ENCODE measurements at regions not wholly inside any gene's neighbourhood (a gene's known extent, or its start where the extent isn't known, plus 50 kb on each side); places are given as distances from the start of the nearest gene placed in this dataset.

DNA sequence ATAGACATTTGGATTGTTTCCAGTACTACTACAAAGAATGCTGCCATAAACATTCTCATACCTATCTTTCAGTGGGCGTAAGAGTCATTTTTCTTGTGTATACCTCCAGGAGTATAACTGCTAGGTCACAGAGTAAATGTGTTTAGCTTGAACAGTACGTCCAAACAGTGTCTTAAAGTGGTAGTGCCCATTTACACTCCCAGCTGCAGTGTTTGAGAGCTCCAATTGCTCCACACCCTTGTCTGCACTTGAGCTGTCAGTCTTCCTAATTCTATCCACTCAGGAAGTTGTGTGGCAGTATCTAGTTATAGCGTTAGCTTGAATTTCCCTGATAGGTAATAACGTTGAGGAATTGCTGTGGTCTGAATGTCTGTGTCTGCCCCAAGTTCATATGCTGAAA, 404.7 kb upstream of the PPP2R3A start:
- H3K27me3 ChIP-seq (ENCODE audit: control insufficient read depth in 2 of 2, insufficient read depth in 2 of 2, low read length in 2 of 2), result no peaks in the 10 kb centered on the region
- no peak overlapping the region for H3K9ac ChIP-seq (ENCODE audit: insufficient read depth in 1 of 2, low read depth in 2 of 2, low read length in 2 of 2)
- H3K4me1 ChIP-seq (replicated peaks in 1 of 2; ENCODE audit: control insufficient read depth in 2 of 2, insufficient read depth in 2 of 2, low read length in 2 of 2), result no peaks in the 10 kb centered on the region
- 13% methylated on average over 4 of the region's 4 CpGs for WGBS (ENCODE audit: insufficient coverage, low coverage, missing lambda C conversion rate)
- FAIRE-seq, result no peak
- ChIA-PET CTCF (ENCODE audit: low intra/inter-chr PET ratio) (no interaction called here), POLR2A (no interaction called here)
- H2AFZ ChIP-seq (ENCODE audit: low read depth, low read length), result no peak overlapping the region
- in situ Hi-C loops (cut with MboI), result no loop called here
- DNase-seq (ENCODE audit: extremely low read depth in 1 of 4, low spot score in 3 of 4), result no peak
- no peak for TF ChIP-seq ZNF224 (CRISPR knock-in tag; IDR thresholded peaks at IDR 0.05)
- TF ChIP-seq IRF1 (CRISPR knock-in tag; IDR thresholded peaks at IDR 0.05; ENCODE audit: borderline replicate concordance), result no peak
- TF ChIP-seq YY1 (IDR thresholded peaks at IDR 0.05; ENCODE audit: borderline replicate concordance in 1 of 3, control insufficient read depth in 1 of 3, extremely low read depth in 1 of 3, insufficient read depth in 3 of 3, insufficient read length in 1 of 3, insufficient replicate concordance in 2 of 3, low read depth in 1 of 3, low read length in 2 of 3), result no peak
- TF ChIP-seq POLR3G (IDR thresholded peaks at IDR 0.05; ENCODE audit: extremely low read depth, insufficient read length, insufficient replicate concordance), result no peak
- TF ChIP-seq TEAD4 (IDR thresholded peaks at IDR 0.05; ENCODE audit: low read length), result no peak
- no peak for TF ChIP-seq TEAD4 (CRISPR knock-in tag; IDR thresholded peaks at IDR 0.05; ENCODE audit: borderline replicate concordance)
- TF ChIP-seq ZNF436 (CRISPR knock-in tag; IDR thresholded peaks at IDR 0.05), result no peak
- no peak for TF ChIP-seq ZBTB43 (CRISPR knock-in tag; IDR thresholded peaks at IDR 0.05)
- no peak for TF ChIP-seq NBN (IDR thresholded peaks at IDR 0.05; ENCODE audit: low read depth)
- no peak for TF ChIP-seq ZKSCAN3 (CRISPR knock-in tag; IDR thresholded peaks at IDR 0.05)
- TF ChIP-seq ZEB2 (IDR thresholded peaks at IDR 0.05), result no peak
- TF ChIP-seq HDAC6 (IDR thresholded peaks at IDR 0.05; ENCODE audit: low read depth, low read length), result no peak
- TF ChIP-seq ZNF584 (CRISPR knock-in tag; IDR thresholded peaks at IDR 0.05; ENCODE audit: low read depth), result no peak
- no peak overlapping the region for H3K27ac ChIP-seq (ENCODE audit: extremely low read depth, low read depth, low read length)
- H3K4me2 ChIP-seq (ENCODE audit: insufficient read depth, low read length), result no peak overlapping the region
- H4K20me1 ChIP-seq (replicated peaks; ENCODE audit: control insufficient read depth, insufficient read depth, low read length), result no peaks in the 10 kb centered on the region
- no peaks in the 10 kb centered on the region for H3K79me2 ChIP-seq (ENCODE audit: control insufficient read depth, insufficient read depth, low read length)
- H3K4me3 ChIP-seq, result no peak overlapping the region
- no peaks in the 10 kb centered on the region for H3K9me3 ChIP-seq (replicated peaks; ENCODE audit: control insufficient read depth, insufficient read depth, low read depth, low read length)
- ATAC-seq, result no peak
- H3K36me3 ChIP-seq (ENCODE audit: control insufficient read depth, insufficient read depth, low read length), result no peaks in the 10 kb centered on the region
- intact Hi-C loops (cut with micrococcal nuclease), result no loop called here
- BruUV-seq (replicated peaks), result no TSS peak
- H3K9me1 ChIP-seq (ENCODE audit: control insufficient read depth, insufficient read depth, low read length), result no peaks in the 10 kb centered on the region

Data from K562 (cell line).